BE2C (cell line): ENCODE measurements at regions not wholly inside any gene's neighbourhood (a gene's known extent, or its start where the extent isn't known, plus 50 kb on each side); places are given as distances from the start of the nearest gene placed in this dataset.

Experiments
- DNase-seq: peaks from one replicate; pipeline ENCODE4 v3.0.0-alpha.2; 2020
- H3K27me3 ChIP-seq: fragments of 250-450 bp; sonication (Bioruptor Pico); 2 replicates; pipeline ENCODE4 v1.5.1; 2020; ENCODE audit warnings: mild to moderate bottlenecking
- H3K36me3 ChIP-seq: fragments of 250-450 bp; sonication (Bioruptor Pico); 2 replicates; pipeline ENCODE4 v1.5.1; 2020; ENCODE audit warnings: mild to moderate bottlenecking
- H3K4me1 ChIP-seq: fragments of 250-450 bp; sonication (Bioruptor Pico); 2 replicates; pipeline ENCODE4 v1.5.1; 2020
- H3K4me3 ChIP-seq: 2 replicates; pipeline ENCODE4 v1.5.1; 2011; ENCODE audit warnings: low read depth, low read length
- H3K9me3 ChIP-seq: fragments of 250-450 bp; sonication (Bioruptor Pico); 2 replicates; pipeline ENCODE4 v1.5.1; 2020
- CTCF ChIP-seq: IDR thresholded peaks from 2 replicates; pipeline ENCODE4 v1.5.1; 2012; ENCODE audit warnings: mild to moderate bottlenecking, low read depth, low read length

- no peaks in the 10 kb centered on the region for H3K9me3 ChIP-seq
- TF ChIP-seq CTCF: no peak
- no peak overlapping the region for H3K4me3 ChIP-seq
- DNase-seq: no peak
- no peaks in the 10 kb centered on the region; the same call in 1 of the 2 replicates for H3K4me1 ChIP-seq
- H3K36me3 ChIP-seq: no peaks in the 10 kb centered on the region
- no peaks in the 10 kb centered on the region for H3K27me3 ChIP-seq
These were observed 257.8 kb downstream of the EBLN2 start for GRCh38 chr3:73319179-73319769.

GRCh38 chr3:73321286-73321999 lies 260.0 kb downstream of the EBLN2 start:
- Histone ChIP-seq H3K4me1 (no peaks in the 10 kb centered on the region; the same call in 1 of the 2 replicates), H3K36me3 (no peaks in the 10 kb centered on the region), H3K4me3 (no peak overlapping the region), H3K27me3 (no peaks in the 10 kb centered on the region), H3K9me3 (no peaks in the 10 kb centered on the region)
- DNase-seq: no peak
- no peak for TF ChIP-seq CTCF

GRCh38 chr3:73324203-73325155 lies 263.0 kb downstream of the EBLN2 start:
- no peak for TF ChIP-seq CTCF
- Histone ChIP-seq H3K36me3 (no peaks in the 10 kb centered on the region), H3K27me3 (no peaks in the 10 kb centered on the region), H3K9me3 (no peaks in the 10 kb centered on the region), H3K4me1 (no peaks in the 10 kb centered on the region; the same call in 1 of the 2 replicates), H3K4me3 (no peak overlapping the region)
- no peak for DNase-seq

- Histone ChIP-seq H3K4me1 (no peaks in the 10 kb centered on the region), H3K36me3 (no peaks in the 10 kb centered on the region), H3K27me3 (no peaks in the 10 kb centered on the region), H3K9me3 (no peaks in the 10 kb centered on the region), H3K4me3 (no peak overlapping the region)
- TF ChIP-seq CTCF: no peak
- no peak for DNase-seq
These were observed 264.9 kb downstream of the EBLN2 start for GRCh38 chr3:73326396-73326795.

GRCh38 chr3:73327052-73327451 lies 265.6 kb downstream of the EBLN2 start:
- H3K4me3 ChIP-seq: no peak overlapping the region
- no peak for DNase-seq
- no peaks in the 10 kb centered on the region for H3K9me3 ChIP-seq
- no peaks in the 10 kb centered on the region for H3K4me1 ChIP-seq
- TF ChIP-seq CTCF: no peak
- no peaks in the 10 kb centered on the region for H3K27me3 ChIP-seq
- no peaks in the 10 kb centered on the region for H3K36me3 ChIP-seq
